ENCODE measurements at regions not wholly inside any gene's neighbourhood (a gene's known extent, or its start where the extent isn't known, plus 50 kb on each side); places are given as distances from the start of the nearest gene placed in this dataset.

GRCh38 chr4:139611391-139611790 is 54.2 kb upstream of the MGST2 start:
- TF ChIP-seq POLR2A (IDR thresholded peaks at IDR 0.05) (no peak), CTCF (IDR thresholded peaks at IDR 0.05) (no peak)
- 76 to 87% methylated on average over 3 of the region's 3 CpGs for WGBS, 2 donors
- no peaks in the 10 kb centered on the region for H3K9me3 ChIP-seq
- no peak overlapping the region for H3K27ac ChIP-seq
- no peak for DNase-seq
- H3K4me1 ChIP-seq = peaks cover 13 to 50% (median 28%) of the 10 kb centered on the region in 3 donors
- H3K4me3 ChIP-seq = no peak overlapping the region
- no peaks in the 10 kb centered on the region for H3K27me3 ChIP-seq
- no peaks in the 10 kb centered on the region for H3K36me3 ChIP-seq
- intact Hi-C loops (cut with DNase I) = no loop called here

- Histone ChIP-seq H3K27ac (peak overlapping the region in 3 of 4 donors; percentile 81 to 89 (median 87)), H3K27me3 (no peaks in the 10 kb centered on the region), H3K9me3 (no peaks in the 10 kb centered on the region), H3K4me3 (no peak overlapping the region), H3K4me1 (peaks cover 15 to 68% (median 34%) of the 10 kb centered on the region in 3 donors), H3K36me3 (no peaks in the 10 kb centered on the region)
- no peak for DNase-seq
- intact Hi-C loops (cut with DNase I) = no loop called here
- peak in 1 of 6 experiments; percentile 24 for TF ChIP-seq CTCF (IDR thresholded peaks at IDR 0.05)
- TF ChIP-seq POLR2A (IDR thresholded peaks at IDR 0.05) = no peak
These were observed 53.6 kb upstream of the SETD7 start for GRCh38 chr4:139609647-139610046.

GRCh38 chr4:139607502-139608060 is 51.6 kb upstream of the SETD7 start:
- DNase-seq = no peak
- Histone ChIP-seq H3K27me3 (no peaks in the 10 kb centered on the region), H3K36me3 (no peaks in the 10 kb centered on the region), H3K9me3 (no peaks in the 10 kb centered on the region), H3K4me1 (peaks cover 15 to 69% (median 34%) of the 10 kb centered on the region in 3 donors), H3K4me3 (peak overlapping the region in 3 of 4 donors; percentile 11 to 34 (median 25)), H3K27ac (peak overlapping the region; percentile 69 to 89 (median 84))
- no peak for TF ChIP-seq POLR2A (IDR thresholded peaks at IDR 0.05)
- TF ChIP-seq CTCF (IDR thresholded peaks at IDR 0.05) = no peak
- intact Hi-C loops (cut with DNase I) = no loop called here
- WGBS, 2 donors = 43 to 54% methylated on average over 3 of the region's 3 CpGs

GRCh38 chr4:139606579-139607501 is 50.8 kb upstream of the SETD7 start:
- peak in 3 of 6 experiments; percentile 34 to 71 (median 53) for TF ChIP-seq CTCF (IDR thresholded peaks at IDR 0.05)
- no peak for TF ChIP-seq POLR2A (IDR thresholded peaks at IDR 0.05)
- Histone ChIP-seq H3K9me3 (no peaks in the 10 kb centered on the region), H3K27ac (peak overlapping the region; percentile 77 to 89 (median 84)), H3K27me3 (no peaks in the 10 kb centered on the region), H3K36me3 (no peaks in the 10 kb centered on the region), H3K4me1 (peaks cover 15 to 69% (median 34%) of the 10 kb centered on the region in 3 donors), H3K4me3 (peak overlapping the region in 3 of 4 donors; percentile 14 to 54 (median 25))
- WGBS, 2 donors = 25 to 29% methylated on average over 18 of the region's 18 CpGs
- no peak for DNase-seq
- intact Hi-C loops (cut with DNase I) = no loop called here

GRCh38 chr4:139606103-139606502 is 50.1 kb upstream of the SETD7 start:
- H3K4me3 ChIP-seq = peak overlapping the region in 3 of 4 donors; percentile 14 to 54 (median 25)
- TF ChIP-seq POLR2A (IDR thresholded peaks at IDR 0.05) = no peak
- intact Hi-C loops (cut with DNase I) = no loop called here

More at GRCh38 chr4:139606103-139606502, 50.1 kb upstream of the SETD7 start:
- WGBS, 2 donors = 49 to 75% methylated on average over 8 of the region's 8 CpGs
- Histone ChIP-seq H3K4me1 (peaks cover 13 to 66% (median 34%) of the 10 kb centered on the region in 3 donors), H3K27me3 (no peaks in the 10 kb centered on the region), H3K9me3 (no peaks in the 10 kb centered on the region), H3K36me3 (no peaks in the 10 kb centered on the region), H3K27ac (peak overlapping the region; percentile 77 to 89 (median 84))
- no peak for DNase-seq

Data from esophagus squamous epithelium (tissue), 5 donors.